H1 (cell line): ENCODE measurements at regions not wholly inside any gene's neighbourhood (a gene's known extent, or its start where the extent isn't known, plus 50 kb on each side); places are given as distances from the start of the nearest gene placed in this dataset.

Experiments
- CTCF ChIA-PET: fragments of 300-600 bp; sonication (Branson Sonifier 250); formaldehyde crosslinking; loops from one replicate; lab custom pipeline; 2021; ENCODE audit not compliant: partially characterized antibody; lab: Charles Lee
- POLR2A ChIA-PET: fragments of 300-600 bp; sonication (Branson Sonifier 250); formaldehyde crosslinking; loops from one replicate; lab custom pipeline; 2021; ENCODE audit warnings: inconsistent platforms; ENCODE audit not compliant: partially characterized antibody; lab: Charles Lee
- DNase-seq, 2 experiments: peaks; one replicate each; pipeline versions ENCODE4 v3.0.0 to v3.0.0-alpha.2; 2010 to 2022; ENCODE audit warnings: low spot score in 2 of 2, low read depth in 1 of 2, mixed read lengths in 1 of 2
- FAIRE-seq: peaks from 2 replicates; lab custom pipeline; 2011; peaks lifted over from hg19 to GRCh38; lab: Jason Lieb, UNC
- H2AFZ ChIP-seq: 2 replicates; pipeline ENCODE4 v1.8.1; 2012; ENCODE audit warnings: low read length, inconsistent platforms
- H2AK5ac ChIP-seq: 2 replicates; pipeline ENCODE4 v1.6.1; 2013; ENCODE audit warnings: low read depth, low read length
- H2BK120ac ChIP-seq: replicated peaks from 2 replicates; pipeline ENCODE3; 2013; ENCODE audit warnings: low read depth, low read length, inconsistent platforms
- H2BK12ac ChIP-seq: 2 replicates; pipeline ENCODE4 v1.6.1; 2013; ENCODE audit warnings: low read depth, low read length
- H2BK15ac ChIP-seq: 2 replicates; pipeline ENCODE4 v1.6.1; 2013; ENCODE audit warnings: low read length
- H2BK20ac ChIP-seq: 2 replicates; pipeline ENCODE4 v1.6.1; 2013; ENCODE audit warnings: low read length
- H2BK5ac ChIP-seq: 2 replicates; pipeline ENCODE4 v1.6.1; 2013; ENCODE audit warnings: low read depth, low read length
- H3K14ac ChIP-seq: 2 replicates; pipeline ENCODE4 v1.6.1; 2013; ENCODE audit warnings: inconsistent platforms; ENCODE audit not compliant: insufficient read length
- H3K18ac ChIP-seq: 2 replicates; pipeline ENCODE4 v1.6.1; 2013; ENCODE audit warnings: low read length; ENCODE audit errors: extremely low read depth
- H3K23ac ChIP-seq: 2 replicates; pipeline ENCODE4 v1.6.1; 2013; ENCODE audit warnings: inconsistent platforms; ENCODE audit not compliant: insufficient read length
- H3K23me2 ChIP-seq: 2 replicates; pipeline ENCODE4 v1.6.1; 2013; ENCODE audit warnings: low read depth, low read length
- H3K27ac ChIP-seq: 2 replicates; pipeline ENCODE4 v1.6.1; 2011; ENCODE audit warnings: low read depth, low read length, inconsistent platforms
- H3K27me3 ChIP-seq, 4 experiments: replicated peaks in 1 of 4; 1 replicate in 1 of 4; 2 replicates in 3 of 4; pipeline versions ENCODE4 v1.6.1 to v1.8.1; 2011 to 2013; ENCODE audit warnings: low read length in 3 of 4, mild to moderate bottlenecking in 3 of 4, inconsistent platforms in 2 of 4, mixed read lengths in 2 of 4, moderate library complexity in 1 of 4; ENCODE audit not compliant: control insufficient read depth in 3 of 4, insufficient read depth in 3 of 4; ENCODE audit errors: extremely low read depth in 1 of 4
- H3K36me3 ChIP-seq, 4 experiments: 2 replicates each; pipeline versions ENCODE4 v1.6.1 to v1.8.1; 2011 to 2013; ENCODE audit warnings: mild to moderate bottlenecking in 4 of 4, low read length in 3 of 4, moderate library complexity in 2 of 4, control low read depth in 1 of 4, inconsistent platforms in 1 of 4; ENCODE audit not compliant: insufficient read depth in 4 of 4, control insufficient read depth in 2 of 4
- H3K4ac ChIP-seq: replicated peaks from 2 replicates; pipeline ENCODE3; 2013; ENCODE audit warnings: low read length, low read depth, mixed read lengths, inconsistent platforms; ENCODE audit not compliant: insufficient read length
- H3K4me1 ChIP-seq, 4 experiments: replicated peaks in 1 of 4; 1 replicate in 1 of 4; 2 replicates in 3 of 4; pipeline versions ENCODE4 v1.6.1 to v1.8.1; 2011 to 2013; ENCODE audit warnings: low read length in 3 of 4, inconsistent platforms in 2 of 4, mixed read lengths in 1 of 4; ENCODE audit not compliant: insufficient read depth in 4 of 4, control insufficient read depth in 3 of 4
- H3K4me2 ChIP-seq, 2 experiments: 2 replicates each; pipeline versions ENCODE4 v1.6.1 to v1.8.1; 2011 to 2013; ENCODE audit warnings: low read depth in 2 of 2, low read length in 2 of 2, control low read depth in 1 of 2, inconsistent platforms in 1 of 2, mild to moderate bottlenecking in 1 of 2; ENCODE audit not compliant: insufficient read depth in 1 of 2
- H3K4me3 ChIP-seq, 4 experiments: fragments of 200-600, 300-600 bp in 1 of 4; sonication (generic), shearing (Covaris generic), sonication (Bioruptor Twin) in 1 of 4; 2 replicates each; pipeline versions ENCODE4 v1.5.1 to v1.8.1; 2011 to 2016; ENCODE audit warnings: low read length in 4 of 4, low read depth in 3 of 4, control low read depth in 2 of 4, inconsistent platforms in 2 of 4, mild to moderate bottlenecking in 2 of 4, mixed read lengths in 1 of 4, moderate library complexity in 1 of 4; ENCODE audit not compliant: insufficient read depth in 2 of 4; ENCODE audit errors: extremely low read depth in 1 of 4
- H3K56ac ChIP-seq: replicated peaks from 2 replicates; pipeline ENCODE3; 2013; ENCODE audit warnings: low read depth, mild to moderate bottlenecking, mixed read lengths, low read length, inconsistent platforms; ENCODE audit not compliant: insufficient read length
- H3K79me1 ChIP-seq: 2 replicates; pipeline ENCODE4 v1.6.1; 2013; ENCODE audit warnings: low read depth, low read length, control low read depth
- H3K79me2 ChIP-seq, 2 experiments: 2 replicates each; pipeline versions ENCODE4 v1.6.1 to v1.8.1; 2012 to 2013; ENCODE audit warnings: low read length in 2 of 2, mild to moderate bottlenecking in 2 of 2, inconsistent platforms in 1 of 2; ENCODE audit not compliant: insufficient read depth in 2 of 2, control insufficient read depth in 1 of 2
- H3K9ac ChIP-seq, 4 experiments: replicated peaks in 1 of 4; 1 replicate in 1 of 4; 2 replicates in 3 of 4; pipeline versions ENCODE4 v1.6.1 to v1.8.1; 2011 to 2013; ENCODE audit warnings: low read depth in 3 of 4, low read length in 3 of 4, control low read depth in 2 of 4, mild to moderate bottlenecking in 2 of 4, moderate library complexity in 2 of 4, inconsistent platforms in 1 of 4; ENCODE audit errors: extremely low read depth in 1 of 4
- H3K9me3 ChIP-seq, 2 experiments: 2 replicates each; pipeline versions ENCODE4 v1.6.1 to v1.8.1; 2012 to 2013; ENCODE audit warnings: mild to moderate bottlenecking in 2 of 2, moderate library complexity in 2 of 2, control low read depth in 1 of 2, inconsistent platforms in 1 of 2, low read depth in 1 of 2, low read length in 1 of 2, mixed read lengths in 1 of 2; ENCODE audit not compliant: insufficient read depth in 2 of 2
- H4K20me1 ChIP-seq, 2 experiments: replicated peaks in 1 of 2; 2 replicates each; pipeline versions ENCODE3 to v1.8.1; 2011 to 2013; ENCODE audit warnings: inconsistent platforms in 2 of 2, low read length in 2 of 2, mild to moderate bottlenecking in 1 of 2; ENCODE audit not compliant: insufficient read depth in 2 of 2, control insufficient read depth in 1 of 2
- H4K5ac ChIP-seq: 2 replicates; pipeline ENCODE4 v1.6.1; 2013; ENCODE audit warnings: low read length, low read depth, mixed read lengths, inconsistent platforms; ENCODE audit not compliant: insufficient read length
- H4K8ac ChIP-seq: 2 replicates; pipeline ENCODE4 v1.8.0; 2013; ENCODE audit warnings: mild to moderate bottlenecking, moderate library complexity, low read length, inconsistent platforms; ENCODE audit not compliant: insufficient read depth; ENCODE audit errors: extremely low read depth
- H4K91ac ChIP-seq: replicated peaks from 2 replicates; pipeline ENCODE3; 2013; ENCODE audit warnings: low read length, mixed read lengths, inconsistent platforms; ENCODE audit not compliant: insufficient read length
- BCL11A ChIP-seq, 2 experiments: IDR thresholded peaks; one replicate each; pipeline ENCODE4 v1.6.1; 2011; ENCODE audit warnings: low read depth in 2 of 2, low read length in 2 of 2, mild to moderate bottlenecking in 2 of 2
- CBX5 ChIP-seq: fragments of 300-800, 300-1000 bp; sonication (generic); IDR thresholded peaks from 2 replicates; pipeline ENCODE4 v1.7.1; 2016; ENCODE audit warnings: antibody characterized with exemption, low read length, low read depth
- CBX8 ChIP-seq: fragments of 300-800, 300-1000 bp; sonication (generic); IDR thresholded peaks from 2 replicates; pipeline ENCODE4 v1.7.1; 2016; ENCODE audit warnings: low read depth, low read length, borderline replicate concordance
- CHD2 ChIP-seq: IDR thresholded peaks from 2 replicates; pipeline ENCODE4 v1.6.1; 2012; ENCODE audit warnings: low read length, improper control_type of control experiment
- KDM4A ChIP-seq: IDR thresholded peaks from one replicate; pipeline ENCODE4 v1.7.1; 2012; ENCODE audit warnings: low read depth, mild to moderate bottlenecking, moderate library complexity, low read length, inconsistent platforms; ENCODE audit not compliant: severe bottlenecking
- KDM5A ChIP-seq: fragments of 200-600 bp; IDR thresholded peaks from 2 replicates; pipeline ENCODE4 v1.7.1; 2012; ENCODE audit warnings: mild to moderate bottlenecking, low read length, inconsistent platforms, mixed read lengths
- POLR2A ChIP-seq, 2 experiments: IDR thresholded peaks; 1 replicate in 1 of 2; 2 replicates in 1 of 2; pipeline ENCODE4 v1.6.1; 2011; ENCODE audit warnings: low read depth in 2 of 2, low read length in 2 of 2, mild to moderate bottlenecking in 2 of 2; ENCODE audit errors: control extremely low read depth in 1 of 2
- POLR2AphosphoS5 ChIP-seq: IDR thresholded peaks from 2 replicates; pipeline ENCODE4 v1.6.1; 2011; ENCODE audit warnings: low read depth, low read length
- RAD21 ChIP-seq, 2 experiments: IDR thresholded peaks in 1 of 2; conservative IDR thresholded peaks in 1 of 2; 2 replicates each; pipeline ENCODE4 v1.6.1; 2011; ENCODE audit warnings: low read depth in 2 of 2, low read length in 2 of 2, improper control_type of control experiment in 1 of 2, inconsistent platforms in 1 of 2, mild to moderate bottlenecking in 1 of 2, moderate library complexity in 1 of 2
- RFX5 ChIP-seq: IDR thresholded peaks from 2 replicates; pipeline ENCODE4 v1.6.1; 2011; ENCODE audit warnings: low read depth, low read length, improper control_type of control experiment, borderline replicate concordance
- SIN3A ChIP-seq, 2 experiments: IDR thresholded peaks in 1 of 2; conservative IDR thresholded peaks in 1 of 2; 2 replicates each; pipeline ENCODE4 v1.6.1; 2011 to 2012; ENCODE audit warnings: low read length in 2 of 2, improper control_type of control experiment in 1 of 2, low read depth in 1 of 2, mild to moderate bottlenecking in 1 of 2
- SP4 ChIP-seq: IDR thresholded peaks from 2 replicates; pipeline ENCODE4 v1.6.1; 2012; ENCODE audit warnings: low read length, inconsistent platforms
- TAF1 ChIP-seq: IDR thresholded peaks from 2 replicates; pipeline ENCODE4 v1.6.1; 2011; ENCODE audit warnings: mild to moderate bottlenecking, low read depth, low read length
- TBP ChIP-seq: IDR thresholded peaks from 2 replicates; pipeline ENCODE4 v1.6.1; 2011; ENCODE audit warnings: low read depth, low read length, improper control_type of control experiment
- TEAD4 ChIP-seq: IDR thresholded peaks from 2 replicates; pipeline ENCODE4 v1.6.1; 2012; ENCODE audit warnings: low read depth, low read length, inconsistent platforms, mixed read lengths
- YY1 ChIP-seq: IDR thresholded peaks from 2 replicates; pipeline ENCODE4 v1.6.1; 2011; ENCODE audit warnings: low read depth, mild to moderate bottlenecking, low read length
- WGBS, 2 experiments: shearing (Covaris generic) in 1 of 2; methylation state at CpG; one replicate each; pipeline versions ENCODE4 v1.1.6 to v1.1.7; 2013 to 2015; ENCODE audit warnings: low lambda C conversion rate in 2 of 2, mixed read lengths in 2 of 2, inconsistent platforms in 1 of 2, low coverage in 1 of 2, missing lambda C conversion rate in 1 of 2; ENCODE audit not compliant: insufficient replicate concordance in 2 of 2, insufficient coverage in 1 of 2, insufficient read length in 1 of 2; ENCODE audit errors: extremely low coverage in 1 of 2, missing lambda C conversion rate in 1 of 2; 5-methylcytosine and 5-hydroxymethylcytosine counted together

GRCh38 chr15:25931851-25932250 is 68.7 kb upstream of the ATP10A start:
- H3K23ac ChIP-seq: no peak overlapping the region
- no peak overlapping the region for H4K91ac ChIP-seq
- H3K4me3 ChIP-seq: no peak overlapping the region
- H4K20me1 ChIP-seq: no peaks in the 10 kb centered on the region
- no peak overlapping the region for H3K18ac ChIP-seq
- no peak overlapping the region for H2BK20ac ChIP-seq
- H3K4ac ChIP-seq: no peak overlapping the region
- 0 out of 4 replicates have a peak, but pooled peaks cover 2 to 3% of the 10 kb centered on the region in 2 experiments for H3K9me3 ChIP-seq
- no peaks in the 10 kb centered on the region for H3K79me1 ChIP-seq
- no peak overlapping the region for H3K4me2 ChIP-seq
- H2BK120ac ChIP-seq: no peak overlapping the region
- no peaks in the 10 kb centered on the region for H3K79me2 ChIP-seq
- H2AFZ ChIP-seq: no peak overlapping the region
- peaks cover 4% of the 10 kb centered on the region; the same call in 1 of the 2 replicates for H3K23me2 ChIP-seq
- TF ChIP-seq BCL11A (IDR thresholded peaks at IDR 0.05; ENCODE audit: low read depth in 2 of 2, low read length in 2 of 2) (no peak), RAD21 (IDR thresholded peaks at IDR 0.05 in 1 of 2, conservative IDR thresholded peaks at IDR 0.05 in 1 of 2; ENCODE audit: low read depth in 2 of 2, low read length in 2 of 2) (no peak), SP4 (no peak), CHD2 (no peak), RFX5 (no peak), TAF1 (no peak), YY1 (no peak), POLR2A (IDR thresholded peaks at IDR 0.05; ENCODE audit: control extremely low read depth in 1 of 2, low read depth in 2 of 2, low read length in 2 of 2) (no peak), KDM5A (no peak), TBP (no peak), CBX8 (no peak), KDM4A (no peak), CBX5 (no peak), SIN3A (conservative IDR thresholded peaks at IDR 0.05 in 1 of 2, IDR thresholded peaks at IDR 0.05 in 1 of 2; ENCODE audit: low read depth in 1 of 2, low read length in 2 of 2) (no peak), TEAD4 (no peak), POLR2AphosphoS5 (no peak)
- TF ChIP-seq, all 59 proteins: peak for 0
- no peak overlapping the region for H2BK5ac ChIP-seq
- ChIA-PET CTCF (interaction anchor here (0.6 to 2.9 kb wide), 4 partner anchors 25 to 423 kb away, joined by 3 to 15 read pairs (median 4); no protein-coding TSS in a partner anchor), POLR2A (no interaction called here)
- H2AK5ac ChIP-seq: no peak overlapping the region
- H3K9ac ChIP-seq: no peak overlapping the region
- peaks cover 0 to 9% (median 7%) of the 10 kb centered on the region in 4 experiments; a peak in 6 of 7 replicates for H3K4me1 ChIP-seq
- DNase-seq (no peak), FAIRE-seq (no peak)
- H3K36me3 ChIP-seq: no peaks in the 10 kb centered on the region
- no peak overlapping the region for H3K14ac ChIP-seq
- no peak overlapping the region for H4K8ac ChIP-seq
- 79% methylated on average over 1 of the region's 1 CpG; no CpG with 5 or more reads in 1 of the 2 experiments for WGBS, 2 experiments
- H4K5ac ChIP-seq: no peak overlapping the region
- H2BK15ac ChIP-seq: no peak overlapping the region
- H3K27ac ChIP-seq: no peak overlapping the region
- H3K27me3 ChIP-seq: no peaks in the 10 kb centered on the region; a peak in 1 of 7 replicates
- no peak overlapping the region for H3K56ac ChIP-seq
- no peak overlapping the region for H2BK12ac ChIP-seq
